ES-I3 (cell line): ENCODE measurements at regions not wholly inside any gene's neighbourhood (a gene's known extent, or its start where the extent isn't known, plus 50 kb on each side); places are given as distances from the start of the nearest gene placed in this dataset.

Experiments used
- H3K36me3 ChIP-seq: 2 replicates; pipeline ENCODE4 v1.6.1; 2013; ENCODE audit warnings: mild to moderate bottlenecking, low read length, control low read depth, moderate library complexity; ENCODE audit not compliant: insufficient read depth
- H3K4me1 ChIP-seq: 2 replicates; pipeline ENCODE4 v1.6.1; 2013; ENCODE audit warnings: mild to moderate bottlenecking, control low read depth, low read length; ENCODE audit not compliant: insufficient read depth
- H3K9ac ChIP-seq: 2 replicates; pipeline ENCODE4 v1.6.1; 2013; ENCODE audit warnings: low read depth, mild to moderate bottlenecking, low read length, moderate library complexity
- H3K9me3 ChIP-seq: 2 replicates; pipeline ENCODE4 v1.6.1; 2013; ENCODE audit warnings: mild to moderate bottlenecking, low read length, moderate library complexity; ENCODE audit not compliant: control insufficient read depth, insufficient read depth

DNA sequence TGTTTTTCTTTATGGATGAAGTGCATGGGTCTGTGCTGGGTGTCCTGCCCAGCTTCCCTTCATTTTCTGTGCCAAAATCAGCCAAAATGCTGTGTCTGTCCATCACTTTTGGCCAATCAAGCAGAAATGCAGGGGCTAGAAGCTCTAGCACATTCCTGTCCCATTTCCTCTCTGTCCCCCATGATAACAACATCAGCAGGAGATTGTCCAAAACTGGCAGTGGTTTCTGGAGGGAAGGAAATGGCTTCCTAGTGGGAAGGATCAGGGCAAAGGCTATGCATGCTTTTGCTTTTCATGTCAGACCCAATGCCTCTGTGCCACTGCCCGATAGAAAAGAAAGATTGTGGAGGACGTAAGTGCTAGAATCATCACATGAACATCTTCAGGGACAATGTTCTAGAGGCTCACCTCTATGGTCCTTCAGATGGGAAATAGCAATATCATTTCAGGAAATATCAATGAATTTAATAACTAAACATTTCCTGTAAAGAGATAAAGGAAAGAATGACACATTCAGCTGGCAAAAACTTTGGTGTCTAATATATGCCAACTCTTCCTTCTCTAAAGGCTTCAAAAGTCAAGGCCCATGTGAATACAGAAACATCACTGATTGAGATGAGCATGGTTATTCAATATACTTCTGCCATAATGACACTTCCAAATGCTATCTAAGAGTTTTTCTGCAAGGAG is 107.5 kb downstream of the SETD4 start:
- H3K9me3 ChIP-seq = no peaks in the 10 kb centered on the region
- H3K36me3 ChIP-seq = no peaks in the 10 kb centered on the region
- H3K4me1 ChIP-seq = no peaks in the 10 kb centered on the region
- no peak overlapping the region for H3K9ac ChIP-seq

DNA sequence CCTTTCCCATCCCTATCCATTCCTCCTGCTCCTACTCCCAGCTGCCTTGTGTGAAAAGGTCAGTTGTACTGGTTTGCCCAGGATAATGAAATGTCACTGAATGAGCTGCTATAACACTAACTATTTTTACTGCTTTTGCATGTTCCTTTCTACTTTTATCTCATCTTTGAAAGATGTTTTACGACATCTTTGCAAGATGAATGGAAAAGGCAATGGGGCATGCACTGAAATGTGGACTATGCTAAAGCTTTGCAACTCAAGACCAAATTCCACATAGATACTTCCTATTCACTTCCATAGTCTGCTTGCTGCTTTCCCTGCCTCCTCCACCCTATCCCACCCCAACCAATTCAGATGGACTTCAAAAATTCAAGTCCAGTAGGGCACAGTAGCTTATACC is 111.3 kb downstream of the SETD4 start:
- Histone ChIP-seq H3K4me1 (no peaks in the 10 kb centered on the region), H3K9me3 (no peaks in the 10 kb centered on the region), H3K36me3 (no peaks in the 10 kb centered on the region), H3K9ac (no peak overlapping the region)

DNA sequence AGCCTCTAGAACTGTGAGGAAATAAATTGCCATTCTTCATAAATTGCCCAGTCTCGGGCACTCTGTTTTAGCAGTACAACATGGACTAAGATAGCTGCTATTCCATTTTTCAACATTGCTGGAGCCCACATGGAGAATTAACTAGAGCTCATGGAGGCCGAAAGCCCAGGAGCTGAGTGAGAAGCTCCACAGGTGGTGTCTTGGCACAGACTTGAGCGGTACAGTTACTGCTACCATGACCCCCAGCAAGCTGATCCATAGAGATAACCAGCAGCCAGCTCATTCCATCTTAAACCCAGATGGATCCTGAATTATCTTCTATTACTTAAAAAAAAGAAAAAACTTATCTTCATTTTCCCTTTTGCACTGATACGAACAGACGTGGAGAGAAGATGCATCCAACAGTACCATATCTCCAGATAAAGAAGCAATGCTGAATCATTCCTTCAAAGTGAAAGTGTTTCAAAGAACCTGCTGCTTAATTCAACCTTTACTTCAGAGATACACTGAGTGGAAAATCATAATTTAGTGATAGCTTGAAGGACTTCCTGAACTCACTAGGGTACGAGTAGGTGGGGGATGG is 115.1 kb downstream of the SETD4 start:
- H3K9me3 ChIP-seq = no peaks in the 10 kb centered on the region
- H3K36me3 ChIP-seq = no peaks in the 10 kb centered on the region
- 0 out of 2 replicates have a peak, but pooled peaks cover under 1% of the 10 kb centered on the region for H3K4me1 ChIP-seq
- no peak overlapping the region for H3K9ac ChIP-seq

DNA sequence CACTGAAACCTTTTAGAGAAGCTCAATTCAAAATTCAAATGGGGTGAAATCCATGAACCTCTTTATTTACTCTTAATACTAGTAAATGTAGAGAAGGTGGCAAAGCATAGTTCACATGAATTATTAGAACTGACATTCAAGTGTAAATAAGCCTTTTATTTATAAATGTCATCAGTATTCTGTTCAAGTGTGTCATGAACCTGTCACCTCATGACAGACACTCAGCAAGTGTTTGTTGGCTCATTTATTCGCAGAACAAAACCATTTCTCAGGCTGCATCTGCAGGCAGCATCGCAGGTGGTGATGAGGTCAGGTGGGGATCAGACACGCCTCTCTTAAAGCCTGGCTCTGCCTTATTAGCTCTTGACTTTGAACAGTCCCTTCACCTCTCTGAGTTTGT is 116.6 kb downstream of the SETD4 start:
- Histone ChIP-seq H3K4me1 (peaks cover 5% of the 10 kb centered on the region; the same call in 1 of the 2 replicates), H3K9ac (no peak overlapping the region), H3K36me3 (no peaks in the 10 kb centered on the region), H3K9me3 (no peaks in the 10 kb centered on the region)

- H3K36me3 ChIP-seq = no peaks in the 10 kb centered on the region
- no peaks in the 10 kb centered on the region for H3K9me3 ChIP-seq
- no peak overlapping the region for H3K9ac ChIP-seq
- H3K4me1 ChIP-seq = peaks cover 5% of the 10 kb centered on the region; the same call in 1 of the 2 replicates
Measured at GRCh38 chr21:35942211-35943144, 117.8 kb downstream of the SETD4 start.

DNA sequence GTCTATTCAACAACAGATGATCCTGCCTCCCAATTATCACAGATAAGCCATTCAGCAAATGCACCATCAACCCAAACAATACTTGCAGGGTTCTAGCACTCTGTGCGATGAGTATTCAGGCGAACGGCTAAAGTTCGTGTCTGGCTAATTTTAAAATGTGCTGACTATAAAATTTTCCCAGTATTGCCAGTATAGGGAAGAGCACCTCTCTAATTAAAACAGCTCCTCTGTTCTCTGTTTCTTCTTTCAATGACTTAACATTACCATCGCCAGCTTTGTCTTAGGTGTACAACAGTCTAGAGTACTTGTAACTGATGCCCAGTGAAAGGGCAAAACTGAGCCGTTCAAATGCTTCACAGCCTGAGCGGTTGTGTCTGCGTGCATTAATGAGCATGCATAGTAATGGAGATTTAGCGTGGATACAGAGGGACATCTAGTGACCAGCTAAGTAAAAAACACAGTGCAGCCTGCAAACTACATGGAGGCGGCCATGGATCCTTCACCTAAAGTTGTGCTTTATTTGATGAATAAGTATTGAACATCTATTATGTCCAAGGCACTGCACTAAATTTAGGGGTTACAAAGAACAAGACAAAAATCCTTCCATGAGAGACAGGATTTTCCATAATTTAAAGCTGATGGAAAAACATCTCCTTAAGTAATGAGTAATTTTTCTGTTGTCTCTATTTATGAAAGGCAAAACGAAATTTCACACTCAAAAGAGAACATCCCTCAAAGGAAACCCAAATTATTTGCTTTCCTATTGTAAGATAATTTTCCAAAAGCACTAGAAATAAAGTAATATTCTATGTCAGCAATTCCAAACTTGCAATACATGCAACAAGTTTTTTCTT is 120.0 kb downstream of the SETD4 start:
- Histone ChIP-seq H3K4me1 (peaks cover 5% of the 10 kb centered on the region; the same call in 1 of the 2 replicates), H3K36me3 (no peaks in the 10 kb centered on the region), H3K9ac (no peak overlapping the region), H3K9me3 (no peaks in the 10 kb centered on the region)

DNA sequence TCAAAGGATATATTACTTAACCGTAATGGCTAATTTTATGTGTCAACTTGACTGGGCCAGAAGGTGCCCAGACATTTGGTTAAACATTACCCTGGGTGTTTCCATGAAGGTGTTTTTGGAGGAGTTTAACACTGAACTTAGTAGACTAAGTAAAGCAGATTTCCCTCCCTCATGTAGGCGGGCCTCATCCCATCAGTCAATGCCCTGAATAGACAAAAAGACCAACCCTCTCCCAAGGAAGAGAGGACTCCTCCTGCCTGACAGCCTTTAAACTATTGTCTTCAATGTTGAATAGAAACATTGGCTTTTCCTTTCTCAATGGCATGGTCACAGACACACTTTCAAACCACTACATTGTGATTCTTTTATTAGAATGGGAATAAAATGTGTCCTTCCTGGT is 121.9 kb downstream of the SETD4 start:
- Histone ChIP-seq H3K4me1 (peaks cover 5% of the 10 kb centered on the region; the same call in 1 of the 2 replicates), H3K9ac (no peak overlapping the region), H3K9me3 (no peaks in the 10 kb centered on the region), H3K36me3 (no peaks in the 10 kb centered on the region)

- Histone ChIP-seq H3K9me3 (no peaks in the 10 kb centered on the region), H3K4me1 (no peaks in the 10 kb centered on the region), H3K9ac (no peak overlapping the region), H3K36me3 (no peaks in the 10 kb centered on the region)
Measured at GRCh38 chr21:35933466-35933865, 126.9 kb downstream of the SETD4 start.

GRCh38 chr21:35932232-35932911 is 128.0 kb downstream of the SETD4 start:
- no peaks in the 10 kb centered on the region for H3K36me3 ChIP-seq
- H3K9ac ChIP-seq = no peak overlapping the region
- H3K4me1 ChIP-seq = no peaks in the 10 kb centered on the region
- H3K9me3 ChIP-seq = no peaks in the 10 kb centered on the region

- Histone ChIP-seq H3K9ac (no peak overlapping the region), H3K4me1 (no peaks in the 10 kb centered on the region), H3K36me3 (no peaks in the 10 kb centered on the region), H3K9me3 (no peaks in the 10 kb centered on the region)
Measured at GRCh38 chr21:35929901-35930300, 130.4 kb downstream of the SETD4 start.

GRCh38 chr21:35927262-35927661 is 133.1 kb downstream of the SETD4 start:
- no peak overlapping the region for H3K9ac ChIP-seq
- H3K36me3 ChIP-seq = no peaks in the 10 kb centered on the region
- no peaks in the 10 kb centered on the region for H3K9me3 ChIP-seq
- H3K4me1 ChIP-seq = no peaks in the 10 kb centered on the region

DNA sequence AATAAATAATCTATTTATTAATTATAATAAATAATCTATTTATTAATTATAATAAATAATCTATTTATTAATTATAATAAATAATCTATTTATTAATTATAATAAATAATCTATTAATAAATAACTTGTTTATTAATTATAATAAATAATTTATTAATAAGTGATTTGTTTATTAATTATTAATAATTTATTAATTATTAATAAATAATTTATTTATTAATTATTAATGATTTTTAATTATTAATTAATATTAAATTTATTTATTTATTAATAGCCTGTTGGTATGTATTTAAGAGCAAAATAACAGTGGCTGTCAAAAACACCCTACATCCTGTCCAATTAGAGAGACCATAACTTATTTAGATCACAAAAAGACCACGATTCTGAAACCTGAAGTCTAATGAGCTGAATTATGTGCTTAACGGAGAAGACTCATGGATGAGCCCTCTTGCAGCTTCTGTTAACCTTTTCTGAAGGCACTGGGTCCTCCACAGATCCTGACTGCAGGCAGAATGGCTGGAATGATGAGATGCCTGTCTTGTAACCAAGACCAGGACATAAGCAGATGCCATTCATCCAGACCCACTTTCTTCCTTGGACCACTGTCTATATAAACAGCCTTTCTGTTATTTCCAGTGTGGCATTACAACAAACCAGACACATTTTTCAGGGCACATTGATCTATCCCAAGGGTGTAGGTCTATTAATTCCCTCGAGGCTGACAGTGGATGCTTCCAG is 134.2 kb downstream of the SETD4 start:
- Histone ChIP-seq H3K9me3 (no peaks in the 10 kb centered on the region), H3K9ac (no peak overlapping the region), H3K36me3 (no peaks in the 10 kb centered on the region), H3K4me1 (no peaks in the 10 kb centered on the region)

- no peak overlapping the region for H3K9ac ChIP-seq
- no peaks in the 10 kb centered on the region for H3K9me3 ChIP-seq
- H3K36me3 ChIP-seq = no peaks in the 10 kb centered on the region
- no peaks in the 10 kb centered on the region for H3K4me1 ChIP-seq
Measured at GRCh38 chr21:35925497-35925896, 134.8 kb downstream of the SETD4 start.
